Gastroesophageal sphincter (tissue), 4 donors: ENCODE measurements at regions not wholly inside any gene's neighbourhood (a gene's known extent, or its start where the extent isn't known, plus 50 kb on each side); places are given as distances from the start of the nearest gene placed in this dataset.

Source experiments
- ATAC-seq: fragments of 150-250 bp; one replicate; pipeline ENCODE4 v1.9.1; 2016; ENCODE audit warnings: mild to moderate bottlenecking, moderate library complexity
- H3K27ac ChIP-seq, 4 donors: fragments of 200-600 bp; sonication (generic) in 3 of 4; 1 replicate in 3 of 4; 2 replicates in 1 of 4; pipeline ENCODE4 v1.5.1; 2016 to 2019
- H3K27me3 ChIP-seq: fragments of 200-600 bp; sonication (generic); one replicate; pipeline ENCODE4 v1.5.1; 2019
- H3K36me3 ChIP-seq, 2 donors: fragments of 200-600 bp; sonication (generic); one replicate each; pipeline ENCODE4 v1.5.1; 2019; ENCODE audit warnings: control low read depth in 1 of 2
- H3K4me1 ChIP-seq, 3 donors: fragments of 200-600 bp; sonication (generic); 1 replicate in 2 of 3; 2 replicates in 1 of 3; pipeline ENCODE4 v1.5.1; 2016 to 2019; ENCODE audit warnings: control low read depth in 2 of 3
- H3K4me3 ChIP-seq, 2 donors: fragments of 200-600 bp; sonication (generic); one replicate each; pipeline ENCODE4 v1.5.1; 2019; ENCODE audit warnings: mild to moderate bottlenecking in 1 of 2, moderate library complexity in 1 of 2
- H3K9me3 ChIP-seq, 3 donors: fragments of 200-600 bp; sonication (generic); one replicate each; pipeline ENCODE4 v1.5.1; 2017 to 2019; ENCODE audit warnings: control low read depth in 2 of 3
- EP300 ChIP-seq: sonication (generic); formaldehyde crosslinking; IDR thresholded peaks from one replicate; pipeline ENCODE4 v1.6.1; 2017; ENCODE audit warnings: antibody characterized with exemption, mild to moderate bottlenecking
- POLR2A ChIP-seq, 2 donors: fragments of 450-650 bp; IDR thresholded peaks; one replicate each; pipeline ENCODE4 v1.6.1; 2017; ENCODE audit warnings: antibody characterized with exemption in 2 of 2, mild to moderate bottlenecking in 2 of 2, moderate library complexity in 1 of 2
- POLR2AphosphoS5 ChIP-seq: sonication (generic); formaldehyde crosslinking; IDR thresholded peaks from one replicate; pipeline ENCODE4 v1.6.1; 2017; ENCODE audit warnings: antibody characterized with exemption
- WGBS, 2 donors: methylation state at CpG; one replicate each; pipeline ENCODE4 v1.1.5; 2018; ENCODE audit warnings: low coverage in 1 of 2; 5-methylcytosine and 5-hydroxymethylcytosine counted together
- TF ChIP-seq, protein P1 (sequence below), 4 experiments: fragments of 200-600 bp in 2 of 4; fragments of 450-650 bp in 2 of 4; sonication (generic) in 1 of 4; IDR thresholded peaks; one replicate each; pipeline ENCODE4 v1.5.1; 2017 to 2019; ENCODE audit warnings: antibody characterized with exemption in 4 of 4, mild to moderate bottlenecking in 2 of 4, moderate library complexity in 2 of 4

GRCh38 chr15:38687340-38687739 lies 122.7 kb upstream of the RASGRP1 start:
- 27 to 29% methylated on average over 2 of the region's 2 CpGs for WGBS, 2 donors
- TF ChIP-seq POLR2AphosphoS5 (no peak), POLR2A (IDR thresholded peaks at IDR 0.05) (no peak), EP300 (no peak)
- TF ChIP-seq, protein P1, sequence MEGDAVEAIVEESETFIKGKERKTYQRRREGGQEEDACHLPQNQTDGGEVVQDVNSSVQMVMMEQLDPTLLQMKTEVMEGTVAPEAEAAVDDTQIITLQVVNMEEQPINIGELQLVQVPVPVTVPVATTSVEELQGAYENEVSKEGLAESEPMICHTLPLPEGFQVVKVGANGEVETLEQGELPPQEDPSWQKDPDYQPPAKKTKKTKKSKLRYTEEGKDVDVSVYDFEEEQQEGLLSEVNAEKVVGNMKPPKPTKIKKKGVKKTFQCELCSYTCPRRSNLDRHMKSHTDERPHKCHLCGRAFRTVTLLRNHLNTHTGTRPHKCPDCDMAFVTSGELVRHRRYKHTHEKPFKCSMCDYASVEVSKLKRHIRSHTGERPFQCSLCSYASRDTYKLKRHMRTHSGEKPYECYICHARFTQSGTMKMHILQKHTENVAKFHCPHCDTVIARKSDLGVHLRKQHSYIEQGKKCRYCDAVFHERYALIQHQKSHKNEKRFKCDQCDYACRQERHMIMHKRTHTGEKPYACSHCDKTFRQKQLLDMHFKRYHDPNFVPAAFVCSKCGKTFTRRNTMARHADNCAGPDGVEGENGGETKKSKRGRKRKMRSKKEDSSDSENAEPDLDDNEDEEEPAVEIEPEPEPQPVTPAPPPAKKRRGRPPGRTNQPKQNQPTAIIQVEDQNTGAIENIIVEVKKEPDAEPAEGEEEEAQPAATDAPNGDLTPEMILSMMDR (IDR thresholded peaks at IDR 0.05), result no peak
- no peak for ATAC-seq

GRCh38 chr15:38687775-38688495 lies 123.3 kb upstream of the RASGRP1 start:
- no peaks in the 10 kb centered on the region for H3K9me3 ChIP-seq
- no peak for TF ChIP-seq EP300
- TF ChIP-seq POLR2A (IDR thresholded peaks at IDR 0.05), result no peak
- TF ChIP-seq POLR2AphosphoS5, result no peak
- TF ChIP-seq, protein P1 (IDR thresholded peaks at IDR 0.05), result no peak
- no peaks in the 10 kb centered on the region for H3K36me3 ChIP-seq
- no peak overlapping the region for H3K4me3 ChIP-seq
- H3K27me3 ChIP-seq, result peaks cover 10% of the 10 kb centered on the region
- ATAC-seq, result no peak
- H3K27ac ChIP-seq, result no peak overlapping the region
- no peaks in the 10 kb centered on the region for H3K4me1 ChIP-seq
- 49 to 74% methylated on average over 7 of the region's 7 CpGs for WGBS, 2 donors

More at GRCh38 chr15:38687340-38687739, 122.7 kb upstream of the RASGRP1 start:
- Histone ChIP-seq H3K4me3 (no peak overlapping the region), H3K27ac (no peak overlapping the region), H3K9me3 (no peaks in the 10 kb centered on the region), H3K4me1 (no peaks in the 10 kb centered on the region), H3K36me3 (no peaks in the 10 kb centered on the region), H3K27me3 (peaks cover 16% of the 10 kb centered on the region)

- 78% methylated on average over 1 of the region's 1 CpG; no CpG with 5 or more reads in 1 of the 2 donors for WGBS, 2 donors
- no peaks in the 10 kb centered on the region for H3K4me1 ChIP-seq
- no peak for TF ChIP-seq POLR2AphosphoS5
- no peak overlapping the region for H3K4me3 ChIP-seq
- peaks cover 6% of the 10 kb centered on the region for H3K27me3 ChIP-seq
- no peak for ATAC-seq
- no peak overlapping the region for H3K27ac ChIP-seq
- no peaks in the 10 kb centered on the region for H3K36me3 ChIP-seq
- H3K9me3 ChIP-seq, result no peaks in the 10 kb centered on the region
Measured at GRCh38 chr15:38688761-38689160, 124.1 kb upstream of the RASGRP1 start.

GRCh38 chr15:38689522-38689921 lies 124.9 kb upstream of the RASGRP1 start:
- 93 to 100% methylated on average over 2 of the region's 2 CpGs for WGBS, 2 donors
- no peaks in the 10 kb centered on the region for H3K9me3 ChIP-seq
- H3K36me3 ChIP-seq, result no peaks in the 10 kb centered on the region
- no peaks in the 10 kb centered on the region for H3K4me1 ChIP-seq
- H3K4me3 ChIP-seq, result no peak overlapping the region
- no peak overlapping the region for H3K27ac ChIP-seq
- ATAC-seq, result no peak
- TF ChIP-seq EP300 (no peak), POLR2A (IDR thresholded peaks at IDR 0.05) (no peak), POLR2AphosphoS5 (no peak)
- TF ChIP-seq, protein P1 (IDR thresholded peaks at IDR 0.05), result no peak
- H3K27me3 ChIP-seq, result peaks cover 6% of the 10 kb centered on the region

- Histone ChIP-seq H3K27me3 (peaks cover 6% of the 10 kb centered on the region), H3K4me1 (no peaks in the 10 kb centered on the region), H3K36me3 (no peaks in the 10 kb centered on the region), H3K4me3 (no peak overlapping the region), H3K9me3 (no peaks in the 10 kb centered on the region), H3K27ac (no peak overlapping the region)
- 86 to 88% methylated on average over 4 to 5 of the region's 5 CpGs for WGBS, 2 donors
- no peak for ATAC-seq
- TF ChIP-seq POLR2A (IDR thresholded peaks at IDR 0.05) (no peak), POLR2AphosphoS5 (no peak), EP300 (no peak)
- TF ChIP-seq, protein P1 (IDR thresholded peaks at IDR 0.05), result no peak
Measured at GRCh38 chr15:38690216-38690615, 125.6 kb upstream of the RASGRP1 start.
